SU-DHL-6 (cell line): ENCODE measurements at regions not wholly inside any gene's neighbourhood (a gene's known extent, or its start where the extent isn't known, plus 50 kb on each side); places are given as distances from the start of the nearest gene placed in this dataset.

Source experiments
- H2AFZ ChIP-seq: fragments of 200-600 bp; sonication (generic); 2 replicates; pipeline ENCODE4 v1.6.1; 2014; ENCODE audit warnings: low read depth, mild to moderate bottlenecking, moderate library complexity, mixed read lengths, antibody characterized with exemption, low read length; ENCODE audit not compliant: severe bottlenecking
- H3F3A ChIP-seq: fragments of 200-600 bp; shearing (Covaris generic); 2 replicates; pipeline ENCODE4 v1.6.0; 2016; ENCODE audit warnings: antibody characterized with exemption, mild to moderate bottlenecking; ENCODE audit not compliant: insufficient read depth
- H3K27ac ChIP-seq: fragments of 200-600 bp; sonication (generic); 2 replicates; pipeline ENCODE4 v1.5.1; 2016; ENCODE audit warnings: low read depth, mild to moderate bottlenecking, low read length, moderate library complexity, mixed read lengths
- H3K27me3 ChIP-seq: fragments of 200-600 bp; sonication (generic), shearing (Covaris generic); 2 replicates; pipeline ENCODE4 v1.6.0; 2014; ENCODE audit warnings: mild to moderate bottlenecking, low read length
- H3K36me3 ChIP-seq: fragments of 200-600 bp; sonication (generic); 2 replicates; pipeline ENCODE4 v1.6.1; 2014; ENCODE audit warnings: mild to moderate bottlenecking, low read length, mixed read lengths
- H3K4me2 ChIP-seq: fragments of 300-600, 200-600 bp; shearing (Covaris generic), sonication (generic); 2 replicates; pipeline ENCODE4 v1.6.0; 2014; ENCODE audit warnings: low read length, low read depth, mild to moderate bottlenecking; ENCODE audit not compliant: poor library complexity, severe bottlenecking
- H3K4me3 ChIP-seq: fragments of 200-600 bp; sonication (generic); 2 replicates; pipeline ENCODE4 v1.5.1; 2014; ENCODE audit warnings: antibody characterized with exemption, low read length, mild to moderate bottlenecking, mixed read lengths; ENCODE audit not compliant: insufficient read depth, poor library complexity, severe bottlenecking
- H3K79me2 ChIP-seq: fragments of 200-600 bp; sonication (generic); 2 replicates; pipeline ENCODE4 v1.6.1; 2014; ENCODE audit warnings: mild to moderate bottlenecking, low read length, moderate library complexity; ENCODE audit not compliant: insufficient read depth
- H3K9ac ChIP-seq: fragments of 200-600 bp; sonication (generic); 2 replicates; pipeline ENCODE4 v1.7.0; 2014; ENCODE audit warnings: mild to moderate bottlenecking, low read length
- H3K9me2 ChIP-seq: fragments of 200-600 bp; sonication (generic); replicated peaks from 2 replicates; pipeline ENCODE4 v1.6.1; 2014; ENCODE audit warnings: low read length; ENCODE audit not compliant: insufficient read depth
- H3K9me3 ChIP-seq: fragments of 200-600 bp; sonication (generic); 2 replicates; pipeline ENCODE4 v1.6.1; 2014; ENCODE audit warnings: low read length, mixed read lengths; ENCODE audit not compliant: insufficient read depth
- H4K20me1 ChIP-seq: fragments of 200-600 bp; sonication (generic); 2 replicates; pipeline ENCODE4 v1.6.1; 2014; ENCODE audit warnings: low read depth, mild to moderate bottlenecking, antibody characterized with exemption, low read length, moderate library complexity, mixed read lengths
- EZH2phosphoT487 ChIP-seq: fragments of 200-600 bp; sonication (generic), shearing (Covaris generic); conservative IDR thresholded peaks from 2 replicates; pipeline ENCODE4 v1.6.1; 2018; ENCODE audit warnings: mild to moderate bottlenecking, antibody characterized with exemption, low read length, moderate library complexity, mixed read lengths
- TF ChIP-seq, protein P1 (sequence below): fragments of 200-600 bp; sonication (generic); IDR thresholded peaks from one replicate; pipeline ENCODE4 v1.5.1; 2017; ENCODE audit warnings: antibody characterized with exemption, mild to moderate bottlenecking, low read length, moderate library complexity; ENCODE audit not compliant: insufficient read depth, poor library complexity, severe bottlenecking

DNA sequence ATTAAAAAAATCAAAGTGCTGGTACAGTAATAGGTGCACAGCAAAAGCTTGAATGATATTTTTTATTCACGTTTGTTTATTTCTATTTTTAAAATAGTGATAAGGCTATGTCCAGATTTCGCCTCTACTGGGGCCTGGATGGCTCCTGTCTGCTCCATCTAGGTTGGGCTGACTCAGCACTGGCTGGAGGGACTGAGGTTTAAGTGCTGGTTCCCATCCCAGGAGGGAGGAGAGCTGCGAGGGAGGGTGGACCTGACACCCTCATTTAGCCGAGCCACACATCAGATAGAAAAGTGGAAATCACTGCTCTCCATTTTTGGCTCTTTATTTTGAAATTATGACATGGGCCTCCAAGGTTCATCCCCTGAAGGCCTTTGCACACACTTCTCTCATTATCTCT, 95.4 kb upstream of the AGBL1 start:
- Histone ChIP-seq H3K27me3 (no peaks in the 10 kb centered on the region), H3K9me3 (no peaks in the 10 kb centered on the region), H3K9ac (no peak overlapping the region), H3K79me2 (no peaks in the 10 kb centered on the region), H3K36me3 (no peaks in the 10 kb centered on the region), H3K4me3 (no peak overlapping the region), H3K9me2 (no peaks in the 10 kb centered on the region), H3K27ac (no peak overlapping the region), H2AFZ (no peak overlapping the region), H3F3A (no peaks in the 10 kb centered on the region), H3K4me2 (no peak overlapping the region), H4K20me1 (no peaks in the 10 kb centered on the region)
- no peak for TF ChIP-seq EZH2phosphoT487
- TF ChIP-seq, protein P1, sequence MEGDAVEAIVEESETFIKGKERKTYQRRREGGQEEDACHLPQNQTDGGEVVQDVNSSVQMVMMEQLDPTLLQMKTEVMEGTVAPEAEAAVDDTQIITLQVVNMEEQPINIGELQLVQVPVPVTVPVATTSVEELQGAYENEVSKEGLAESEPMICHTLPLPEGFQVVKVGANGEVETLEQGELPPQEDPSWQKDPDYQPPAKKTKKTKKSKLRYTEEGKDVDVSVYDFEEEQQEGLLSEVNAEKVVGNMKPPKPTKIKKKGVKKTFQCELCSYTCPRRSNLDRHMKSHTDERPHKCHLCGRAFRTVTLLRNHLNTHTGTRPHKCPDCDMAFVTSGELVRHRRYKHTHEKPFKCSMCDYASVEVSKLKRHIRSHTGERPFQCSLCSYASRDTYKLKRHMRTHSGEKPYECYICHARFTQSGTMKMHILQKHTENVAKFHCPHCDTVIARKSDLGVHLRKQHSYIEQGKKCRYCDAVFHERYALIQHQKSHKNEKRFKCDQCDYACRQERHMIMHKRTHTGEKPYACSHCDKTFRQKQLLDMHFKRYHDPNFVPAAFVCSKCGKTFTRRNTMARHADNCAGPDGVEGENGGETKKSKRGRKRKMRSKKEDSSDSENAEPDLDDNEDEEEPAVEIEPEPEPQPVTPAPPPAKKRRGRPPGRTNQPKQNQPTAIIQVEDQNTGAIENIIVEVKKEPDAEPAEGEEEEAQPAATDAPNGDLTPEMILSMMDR, result no peak

DNA sequence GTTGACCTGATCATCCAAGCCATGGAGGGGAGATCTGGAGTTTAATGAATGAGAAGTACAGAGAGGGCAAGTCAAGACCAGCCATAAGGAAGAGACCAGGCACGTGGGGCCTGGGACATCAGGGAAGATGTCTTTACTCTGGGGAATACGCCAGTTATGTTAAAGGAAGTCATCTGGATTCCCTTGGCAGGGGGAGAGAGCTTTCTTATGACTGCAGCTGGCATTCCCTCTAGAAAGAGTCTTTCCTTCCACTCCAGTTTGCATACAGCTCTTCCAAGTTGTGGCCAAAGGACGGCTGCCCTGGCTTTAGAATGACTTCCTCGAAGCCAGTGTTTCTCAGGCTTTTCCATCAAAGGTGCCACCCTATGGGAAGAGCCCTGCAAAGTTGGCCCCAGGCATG, 93.6 kb upstream of the AGBL1 start:
- Histone ChIP-seq H3K27ac (no peak overlapping the region), H3K9me2 (no peaks in the 10 kb centered on the region), H3K27me3 (no peaks in the 10 kb centered on the region), H3F3A (no peaks in the 10 kb centered on the region), H4K20me1 (no peaks in the 10 kb centered on the region), H3K9me3 (no peaks in the 10 kb centered on the region), H3K9ac (no peak overlapping the region), H3K36me3 (no peaks in the 10 kb centered on the region), H3K79me2 (no peaks in the 10 kb centered on the region), H2AFZ (no peak overlapping the region), H3K4me3 (no peak overlapping the region), H3K4me2 (no peak overlapping the region)
- TF ChIP-seq EZH2phosphoT487, result no peak
- TF ChIP-seq, protein P1, result no peak

DNA sequence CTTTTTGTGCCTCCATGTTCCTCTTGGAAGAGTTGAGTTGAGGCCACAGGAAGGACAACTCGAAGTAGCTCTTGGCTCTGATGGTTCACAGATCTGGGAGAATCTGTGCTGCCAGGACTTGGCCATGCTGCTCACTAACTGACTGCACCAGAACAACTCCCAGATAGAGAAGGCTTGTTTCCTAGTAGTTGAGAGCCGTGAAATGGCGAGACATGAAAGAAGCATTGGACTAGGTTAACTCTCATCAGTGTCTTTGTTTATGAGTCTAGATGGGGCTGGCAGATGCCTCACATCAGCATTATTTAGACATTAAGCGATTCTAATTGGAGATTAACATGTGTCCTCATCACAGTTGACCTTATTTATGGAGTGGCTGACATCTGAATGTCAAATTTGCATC, 92.9 kb upstream of the AGBL1 start:
- no peak overlapping the region for H2AFZ ChIP-seq
- H3K9me3 ChIP-seq, result no peaks in the 10 kb centered on the region
- H3K79me2 ChIP-seq, result no peaks in the 10 kb centered on the region
- H3F3A ChIP-seq, result no peaks in the 10 kb centered on the region
- no peak for TF ChIP-seq EZH2phosphoT487
- TF ChIP-seq, protein P1, result no peak
- no peak overlapping the region for H3K4me3 ChIP-seq
- H3K27me3 ChIP-seq, result no peaks in the 10 kb centered on the region
- H3K27ac ChIP-seq, result no peak overlapping the region
- no peak overlapping the region for H3K4me2 ChIP-seq
- H3K9ac ChIP-seq, result no peak overlapping the region
- no peaks in the 10 kb centered on the region for H4K20me1 ChIP-seq
- H3K36me3 ChIP-seq, result no peaks in the 10 kb centered on the region
- H3K9me2 ChIP-seq, result no peaks in the 10 kb centered on the region

DNA sequence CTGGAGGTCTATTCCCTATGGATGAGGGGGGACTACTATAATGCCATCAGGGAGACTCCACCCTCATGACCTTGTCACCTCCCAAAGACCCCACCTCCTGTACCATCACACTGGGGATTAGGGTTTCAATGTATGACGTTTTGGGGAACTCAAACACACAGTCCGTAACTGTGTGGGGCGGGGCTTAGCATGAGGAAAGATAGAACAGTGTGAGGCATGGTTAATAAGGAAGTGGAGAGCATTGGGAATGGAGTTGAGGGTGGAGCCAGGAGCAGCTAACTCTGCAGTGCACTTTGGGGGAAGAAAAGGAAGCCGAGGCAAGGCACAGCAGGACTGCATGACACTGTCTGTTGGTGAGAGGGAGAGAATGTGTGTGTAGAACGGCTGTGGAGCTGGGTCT, 90.9 kb upstream of the AGBL1 start:
- no peaks in the 10 kb centered on the region for H3K79me2 ChIP-seq
- H3K4me2 ChIP-seq, result no peak overlapping the region
- no peaks in the 10 kb centered on the region for H3K27me3 ChIP-seq
- H3K9ac ChIP-seq, result no peak overlapping the region
- no peaks in the 10 kb centered on the region for H3K36me3 ChIP-seq
- no peaks in the 10 kb centered on the region for H3K9me2 ChIP-seq
- H2AFZ ChIP-seq, result no peak overlapping the region
- no peaks in the 10 kb centered on the region for H4K20me1 ChIP-seq
- no peaks in the 10 kb centered on the region for H3F3A ChIP-seq
- H3K4me3 ChIP-seq, result no peak overlapping the region
- no peak overlapping the region for H3K27ac ChIP-seq
- no peaks in the 10 kb centered on the region for H3K9me3 ChIP-seq
- TF ChIP-seq, protein P1, result no peak
- no peak for TF ChIP-seq EZH2phosphoT487
